Transverse colon (tissue), 4 donors: ENCODE measurements at regions not wholly inside any gene's neighbourhood (a gene's known extent, or its start where the extent isn't known, plus 50 kb on each side); places are given as distances from the start of the nearest gene placed in this dataset.

Experiments used
- DNase-seq: peaks from one replicate; pipeline ENCODE4 v3.0.0-alpha.2; 2019
- H3K27ac ChIP-seq, 4 donors: fragments of 200-600 bp; sonication (generic); 2 replicates each; pipeline ENCODE4 v1.5.1; 2016 to 2018; ENCODE audit warnings: inconsistent platforms in 4 of 4
- H3K27me3 ChIP-seq: fragments of 200-600 bp; sonication (generic); 2 replicates; pipeline ENCODE4 v1.5.1; 2017; ENCODE audit warnings: inconsistent platforms
- H3K36me3 ChIP-seq, 4 donors: fragments of 200-600 bp; sonication (generic); 2 replicates each; pipeline ENCODE4 v1.5.1; 2017 to 2019; ENCODE audit warnings: inconsistent platforms in 4 of 4
- H3K4me1 ChIP-seq, 4 donors: fragments of 200-600 bp; sonication (generic); 2 replicates each; pipeline ENCODE4 v1.5.1; 2017 to 2020; ENCODE audit warnings: inconsistent platforms in 4 of 4
- H3K4me3 ChIP-seq, 4 donors: fragments of 200-600 bp; sonication (generic); 1 replicate in 1 of 4; 2 replicates in 3 of 4; pipeline versions ENCODE4 v1.5.1 to v1.6.1; 2017 to 2019; ENCODE audit warnings: inconsistent platforms in 4 of 4
- H3K9me3 ChIP-seq, 2 donors: fragments of 200-600 bp; sonication (generic); 2 replicates each; pipeline ENCODE4 v1.5.1; 2017 to 2019; ENCODE audit warnings: inconsistent platforms in 2 of 2
- CTCF ChIP-seq, 5 experiments: fragments of 200-600 bp in 3 of 5; fragments of 450-650 bp in 2 of 5; sonication (generic) in 3 of 5; IDR thresholded peaks; 1 replicate in 2 of 5; 2 replicates in 3 of 5; pipeline ENCODE4 v1.5.1; 2016 to 2017; ENCODE audit warnings: antibody characterized with exemption in 5 of 5, inconsistent platforms in 3 of 5, mild to moderate bottlenecking in 2 of 5, moderate library complexity in 1 of 5
- EP300 ChIP-seq: sonication (generic); formaldehyde crosslinking; IDR thresholded peaks from one replicate; pipeline ENCODE4 v1.6.1; 2017; ENCODE audit warnings: antibody characterized with exemption, low read depth
- POLR2A ChIP-seq: fragments of 450-650 bp; IDR thresholded peaks from one replicate; pipeline ENCODE4 v1.6.1; 2016; ENCODE audit warnings: antibody characterized with exemption, mild to moderate bottlenecking, moderate library complexity
- POLR2AphosphoS5 ChIP-seq, 3 donors: sonication (generic); formaldehyde crosslinking; IDR thresholded peaks; one replicate each; pipeline ENCODE4 v1.6.1; 2016; ENCODE audit warnings: antibody characterized with exemption in 3 of 3
- WGBS, 2 donors: methylation state at CpG; one replicate each; pipeline ENCODE4 v1.1.5; 2018; ENCODE audit warnings: low coverage in 1 of 2; 5-methylcytosine and 5-hydroxymethylcytosine counted together
- in situ Hi-C, 4 donors: fragments of 200-750 bp; cut with MboI; loops; one replicate each; pipeline versions ENCODE4 v1.15.0 to v1.15.1; 2017; ENCODE audit warnings: low sequenced_read_pairs in 3 of 4, low pct_ligation_motif_present in 1 of 4, low pct_unique_long_range_greater_than_20kb in 1 of 4
- intact Hi-C: fragments of 100-400 bp; cut with DNase I; formaldehyde crosslinking; loops from one replicate; pipeline ENCODE4 v1.15.1; 2023; ENCODE audit warnings: low total_unique reads

- H3K27me3 ChIP-seq: peaks cover 2% of the 10 kb centered on the region
- in situ Hi-C loops (no loop called here), intact Hi-C loops (no loop called here)
- no peaks in the 10 kb centered on the region for H3K36me3 ChIP-seq
- H3K4me1 ChIP-seq: peaks cover 3 to 54% (median 20%) of the 10 kb centered on the region in 4 donors
- no peaks in the 10 kb centered on the region for H3K9me3 ChIP-seq
- H3K4me3 ChIP-seq: no peak overlapping the region
- H3K27ac ChIP-seq: no peak overlapping the region
- WGBS, 2 donors: 76 to 80% methylated on average over 1 to 7 of the region's 7 CpGs
- TF ChIP-seq POLR2AphosphoS5 (IDR thresholded peaks at IDR 0.05) (no peak), CTCF (IDR thresholded peaks at IDR 0.05) (no peak), POLR2A (no peak), EP300 (no peak)
- no peak for DNase-seq
Measured at GRCh38 chr3:193868590-193868989, 267.4 kb upstream of the HES1 start.

DNA sequence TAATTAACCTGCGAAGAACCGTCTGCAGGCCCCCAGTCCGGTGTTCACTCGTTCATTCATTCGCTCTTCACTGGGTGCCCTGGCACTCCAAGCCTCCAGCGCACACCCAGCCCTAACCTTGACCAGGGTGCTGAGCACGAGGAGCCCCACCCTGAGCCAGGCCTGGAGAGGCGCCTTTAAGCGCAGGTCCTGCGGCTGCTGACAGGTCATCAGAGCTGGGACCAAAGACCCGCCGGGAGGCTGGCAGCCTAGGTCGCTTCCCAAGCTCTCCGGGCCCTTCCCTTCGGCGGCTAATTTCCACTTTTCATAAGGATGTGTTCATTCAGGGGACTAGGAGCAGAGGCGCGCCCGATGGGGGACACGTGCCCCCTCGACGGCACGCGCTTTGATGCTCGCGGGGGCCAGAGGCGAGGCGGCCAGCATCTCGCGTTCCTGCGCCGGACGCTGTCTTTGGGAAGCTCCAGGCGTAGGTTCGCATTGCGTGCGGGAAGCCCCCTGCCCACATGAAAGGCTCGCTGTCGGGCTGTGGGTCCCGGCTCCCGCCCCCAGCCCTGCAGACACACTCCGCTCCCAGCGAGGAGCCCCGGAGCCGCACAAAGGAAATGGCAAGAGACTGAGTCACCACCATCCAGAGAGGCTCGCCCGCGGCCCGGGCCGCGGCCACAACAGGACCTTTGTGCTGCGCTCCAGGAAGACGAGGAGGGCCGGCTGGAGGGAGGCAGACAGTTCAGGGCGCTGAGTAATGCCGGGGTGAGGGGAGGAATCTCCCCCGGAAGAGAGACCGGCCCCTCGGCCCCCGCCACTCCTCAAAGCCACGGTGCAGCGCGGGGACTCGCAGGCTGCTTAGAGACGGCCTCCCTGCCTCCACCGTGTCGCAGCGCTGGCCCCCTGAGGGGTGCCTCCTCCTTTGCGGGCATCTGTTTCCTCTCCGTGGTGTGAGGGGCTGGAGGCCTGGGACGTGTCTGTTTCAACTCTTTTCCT lies 266.4 kb upstream of the HES1 start:
- in situ Hi-C loops: no loop called here
- Histone ChIP-seq H3K27ac (peak overlapping the region in 1 of 4 donors; percentile 25), H3K4me3 (no peak overlapping the region), H3K9me3 (no peaks in the 10 kb centered on the region), H3K36me3 (no peaks in the 10 kb centered on the region), H3K27me3 (peaks cover 2% of the 10 kb centered on the region), H3K4me1 (peaks cover 3 to 46% (median 21%) of the 10 kb centered on the region in 4 donors)
- intact Hi-C loops: no loop called here
- WGBS, 2 donors: 65 to 90% methylated on average over 4 to 70 of the region's 71 CpGs
- no peak for DNase-seq
- TF ChIP-seq CTCF (IDR thresholded peaks at IDR 0.05) (no peak), POLR2AphosphoS5 (IDR thresholded peaks at IDR 0.05) (no peak), POLR2A (no peak), EP300 (no peak)

DNA sequence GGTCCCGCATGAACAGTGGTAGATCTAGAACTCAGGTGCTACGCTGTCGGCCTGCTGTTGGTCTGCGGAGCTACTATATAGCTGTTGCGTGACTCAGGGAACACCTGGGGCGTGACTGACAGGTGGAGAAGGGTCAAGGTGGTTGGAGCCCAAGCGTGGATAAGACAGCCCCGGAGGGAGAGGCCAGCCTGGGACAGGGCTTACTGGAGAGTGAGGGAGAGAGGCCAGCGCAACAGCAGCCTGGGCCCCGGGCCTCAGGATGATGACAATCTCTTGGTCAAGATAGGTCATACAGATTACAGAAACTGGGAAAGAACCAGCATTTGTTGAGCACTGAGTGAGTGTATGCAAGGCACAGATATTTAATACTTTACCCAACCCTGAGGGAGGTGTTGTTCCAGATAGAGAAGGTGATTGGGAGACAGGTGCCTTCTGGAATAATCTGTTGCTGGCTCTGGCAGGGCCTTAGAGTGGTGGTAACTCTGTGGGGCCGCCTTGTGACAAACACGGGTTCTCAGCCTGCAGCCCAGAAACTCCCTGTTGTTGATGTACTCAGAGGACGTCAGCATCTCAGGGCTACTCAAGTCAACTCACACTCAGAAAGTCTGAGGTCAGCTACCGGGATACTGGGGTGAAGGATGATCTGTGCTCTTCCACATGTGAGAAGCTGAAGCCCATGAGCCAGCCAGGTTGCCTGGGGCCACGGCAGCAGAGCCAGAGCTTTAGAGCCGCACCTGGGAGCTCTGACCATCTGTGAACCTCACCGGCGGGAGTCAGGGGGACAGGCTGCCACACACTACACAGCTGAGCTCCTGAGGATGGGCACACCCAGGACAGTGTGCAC lies 265.4 kb upstream of the HES1 start:
- Histone ChIP-seq H3K27me3 (peaks cover 2% of the 10 kb centered on the region), H3K4me3 (no peak overlapping the region), H3K27ac (peak overlapping the region in 1 of 4 donors; percentile 11), H3K4me1 (peaks cover 3 to 44% (median 21%) of the 10 kb centered on the region in 4 donors), H3K36me3 (no peaks in the 10 kb centered on the region), H3K9me3 (no peaks in the 10 kb centered on the region)
- WGBS, 2 donors: 60 to 69% methylated on average over 6 to 18 of the region's 18 CpGs
- intact Hi-C loops (no loop called here), in situ Hi-C loops (no loop called here)
- no peak for DNase-seq
- TF ChIP-seq CTCF (IDR thresholded peaks at IDR 0.05) (no peak), POLR2AphosphoS5 (IDR thresholded peaks at IDR 0.05) (no peak), EP300 (no peak), POLR2A (no peak)

GRCh38 chr3:193871220-193871485 lies 264.8 kb upstream of the HES1 start:
- Histone ChIP-seq H3K36me3 (no peaks in the 10 kb centered on the region), H3K4me1 (peaks cover 3 to 42% (median 21%) of the 10 kb centered on the region in 4 donors), H3K9me3 (no peaks in the 10 kb centered on the region), H3K27me3 (peaks cover 2% of the 10 kb centered on the region), H3K27ac (peak overlapping the region in 1 of 4 donors; percentile 11), H3K4me3 (no peak overlapping the region)
- intact Hi-C loops: no loop called here
- 49% methylated on average over 3 of the region's 3 CpGs; no CpG with 5 or more reads in 1 of the 2 donors for WGBS, 2 donors
- DNase-seq: no peak
- TF ChIP-seq POLR2A (no peak), CTCF (IDR thresholded peaks at IDR 0.05) (no peak), EP300 (no peak), POLR2AphosphoS5 (IDR thresholded peaks at IDR 0.05) (no peak)
- in situ Hi-C loops: no loop called here
